Kidney (tissue), 13 donors: ENCODE measurements at regions not wholly inside any gene's neighbourhood (a gene's known extent, or its start where the extent isn't known, plus 50 kb on each side); places are given as distances from the start of the nearest gene placed in this dataset.

Source experiments
- DNase-seq, 5 donors: peaks; one replicate each; pipeline ENCODE4 v3.0.0-alpha.2; 2013 to 2020
- FAIRE-seq: peaks from 2 replicates; lab custom pipeline; 2012; peaks lifted over from hg19 to GRCh38; lab: Jason Lieb, UNC
- H3K27ac ChIP-seq, 2 donors: one replicate each; pipeline ENCODE4 v1.7.0; 2013; ENCODE audit warnings: low read depth in 2 of 2, low read length in 2 of 2, inconsistent platforms in 1 of 2
- H3K27me3 ChIP-seq: one replicate; pipeline ENCODE4 v1.7.1; 2013; ENCODE audit warnings: low read length, inconsistent platforms; ENCODE audit not compliant: control insufficient read depth, insufficient read depth
- H3K36me3 ChIP-seq, 3 donors: one replicate each; pipeline versions ENCODE4 v1.7.0 to v1.7.1; 2013; ENCODE audit warnings: low read length in 3 of 3, control low read depth in 1 of 3, inconsistent platforms in 1 of 3; ENCODE audit not compliant: insufficient read depth in 3 of 3, control insufficient read depth in 2 of 3
- H3K4me1 ChIP-seq, 3 donors: one replicate each; pipeline versions ENCODE4 v1.7.0 to v1.7.1; 2013; ENCODE audit warnings: low read length in 3 of 3, inconsistent platforms in 1 of 3, low read depth in 1 of 3; ENCODE audit not compliant: control insufficient read depth in 2 of 3, insufficient read depth in 2 of 3
- H3K4me3 ChIP-seq, 3 donors: one replicate each; pipeline versions ENCODE4 v1.7.0 to v1.8.1; 2013; ENCODE audit warnings: low read length in 3 of 3, control low read depth in 1 of 3, inconsistent platforms in 1 of 3
- H3K9ac ChIP-seq, 3 donors: one replicate each; pipeline versions ENCODE4 v1.7.0 to v1.7.1; 2013; ENCODE audit warnings: low read length in 3 of 3, control low read depth in 1 of 3, inconsistent platforms in 1 of 3
- H3K9me3 ChIP-seq, 3 donors: one replicate each; pipeline versions ENCODE4 v1.7.0 to v1.7.1; 2013; ENCODE audit warnings: low read length in 3 of 3, control low read depth in 1 of 3, inconsistent platforms in 1 of 3; ENCODE audit not compliant: control insufficient read depth in 2 of 3, insufficient read depth in 1 of 3
- intact Hi-C: fragments of 100-400 bp; cut with DNase I; formaldehyde crosslinking; loops from one replicate; pipeline ENCODE4 v1.11.1; 2022
- TF ChIP-seq, protein P1 (sequence below): IDR thresholded peaks from 3 replicates; pipeline ENCODE4 v1.5.1; 2012; ENCODE audit warnings: mild to moderate bottlenecking, moderate library complexity, borderline replicate concordance; ENCODE audit not compliant: insufficient read depth; ENCODE audit errors: extremely low read depth
- donor health status: control.
- donor health status: control.
- donor health status: control.
- donor health status: control.
- donor health status: control.
- donor health status: DM: yes; HTN: yes; CAD: no.
- donor health status: Normal renal cell carcinoma (clear cell type).

DNA sequence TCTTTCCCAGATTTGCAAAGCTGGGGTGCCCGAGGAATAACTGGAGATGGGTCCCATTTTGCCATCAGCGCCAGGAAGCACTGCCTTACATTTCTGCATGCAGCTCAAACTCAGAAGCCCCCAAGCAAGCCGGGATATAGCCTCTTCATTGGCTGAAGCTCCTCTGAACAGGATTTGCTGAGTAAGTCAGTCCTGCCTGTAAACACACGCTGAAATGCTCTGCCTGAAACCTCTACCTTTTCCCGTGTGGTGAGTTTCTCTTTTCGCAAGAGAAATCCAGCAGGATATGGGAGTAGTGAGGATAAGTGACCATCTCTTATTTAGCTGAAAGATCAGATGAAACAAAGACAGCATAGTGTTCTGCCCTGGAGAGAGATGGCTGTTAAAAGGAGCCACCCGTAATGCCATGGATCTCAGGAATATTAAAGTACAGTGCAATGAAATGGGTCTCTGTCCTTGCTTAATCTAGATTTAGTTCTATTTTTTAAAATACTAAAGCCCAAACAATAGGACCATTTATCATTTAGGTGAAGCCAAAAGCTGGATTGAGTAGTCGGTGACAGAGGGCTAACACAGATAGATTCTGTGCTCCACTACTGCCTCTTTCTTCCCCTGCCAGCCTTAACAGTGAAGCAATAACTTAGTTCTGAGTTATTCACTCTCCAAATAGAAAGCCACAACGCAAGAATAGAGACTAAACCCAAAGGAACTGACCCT, 177.5 kb upstream of the PPP2R2B start:
- Histone ChIP-seq H3K4me1 (no peaks in the 10 kb centered on the region), H3K9ac (no peak overlapping the region), H3K9me3 (no peaks in the 10 kb centered on the region), H3K4me3 (no peak overlapping the region), H3K27ac (no peak overlapping the region), H3K27me3 (no peaks in the 10 kb centered on the region), H3K36me3 (no peaks in the 10 kb centered on the region)
- TF ChIP-seq, protein P1, sequence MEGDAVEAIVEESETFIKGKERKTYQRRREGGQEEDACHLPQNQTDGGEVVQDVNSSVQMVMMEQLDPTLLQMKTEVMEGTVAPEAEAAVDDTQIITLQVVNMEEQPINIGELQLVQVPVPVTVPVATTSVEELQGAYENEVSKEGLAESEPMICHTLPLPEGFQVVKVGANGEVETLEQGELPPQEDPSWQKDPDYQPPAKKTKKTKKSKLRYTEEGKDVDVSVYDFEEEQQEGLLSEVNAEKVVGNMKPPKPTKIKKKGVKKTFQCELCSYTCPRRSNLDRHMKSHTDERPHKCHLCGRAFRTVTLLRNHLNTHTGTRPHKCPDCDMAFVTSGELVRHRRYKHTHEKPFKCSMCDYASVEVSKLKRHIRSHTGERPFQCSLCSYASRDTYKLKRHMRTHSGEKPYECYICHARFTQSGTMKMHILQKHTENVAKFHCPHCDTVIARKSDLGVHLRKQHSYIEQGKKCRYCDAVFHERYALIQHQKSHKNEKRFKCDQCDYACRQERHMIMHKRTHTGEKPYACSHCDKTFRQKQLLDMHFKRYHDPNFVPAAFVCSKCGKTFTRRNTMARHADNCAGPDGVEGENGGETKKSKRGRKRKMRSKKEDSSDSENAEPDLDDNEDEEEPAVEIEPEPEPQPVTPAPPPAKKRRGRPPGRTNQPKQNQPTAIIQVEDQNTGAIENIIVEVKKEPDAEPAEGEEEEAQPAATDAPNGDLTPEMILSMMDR, result no peak
- FAIRE-seq, result no peak
- intact Hi-C loops, result no loop called here
- DNase-seq, result peak in 2 of 5 donors; percentile 6 to 11

DNA sequence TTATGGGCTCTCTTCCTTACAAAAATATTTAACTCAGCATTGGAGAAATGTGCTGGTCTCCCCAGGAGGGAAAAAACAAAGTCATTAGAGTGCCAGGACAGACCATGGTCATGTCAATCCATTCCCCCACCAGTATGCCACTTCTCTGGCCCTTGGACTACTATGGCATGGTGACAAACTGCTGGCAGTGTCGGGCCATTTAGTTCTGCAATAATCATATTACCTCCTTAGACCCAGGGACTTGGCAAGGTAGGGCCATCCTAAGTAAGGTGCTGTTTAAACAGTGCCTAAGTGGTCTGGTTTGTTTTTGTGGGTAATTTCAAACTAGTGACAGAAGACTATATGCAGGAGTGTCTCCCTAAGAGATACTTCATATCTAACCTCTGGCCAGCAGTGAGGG, 177.8 kb upstream of the STK32A start:
- no peak for DNase-seq
- no peak overlapping the region for H3K9ac ChIP-seq
- no peak overlapping the region for H3K4me3 ChIP-seq
- TF ChIP-seq, protein P1, result no peak
- intact Hi-C loops, result no loop called here
- H3K27ac ChIP-seq, result no peak overlapping the region
- no peaks in the 10 kb centered on the region for H3K9me3 ChIP-seq
- H3K36me3 ChIP-seq, result no peaks in the 10 kb centered on the region
- no peaks in the 10 kb centered on the region for H3K27me3 ChIP-seq
- H3K4me1 ChIP-seq, result no peaks in the 10 kb centered on the region
- FAIRE-seq, result no peak

DNA sequence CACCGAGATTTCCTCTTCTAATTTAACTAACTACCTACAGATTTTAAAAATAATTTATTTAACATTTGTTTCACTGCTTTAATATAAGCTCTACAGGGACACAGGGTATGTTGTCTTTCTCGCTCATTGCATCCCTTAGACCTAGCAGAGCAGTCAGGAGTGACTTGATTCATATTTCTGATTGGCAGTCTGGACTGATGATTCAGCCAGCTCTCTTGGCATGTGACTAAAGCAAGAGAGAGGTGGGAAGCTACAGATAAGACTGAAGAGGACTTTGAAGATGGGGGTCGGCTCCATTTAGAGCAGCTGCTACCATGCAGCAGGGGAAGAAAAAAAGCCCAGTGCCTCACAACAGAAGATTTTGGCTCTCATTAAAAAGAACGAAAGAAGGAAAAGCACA, 173.4 kb upstream of the STK32A start:
- no peaks in the 10 kb centered on the region for H3K9me3 ChIP-seq
- TF ChIP-seq, protein P1, result no peak
- FAIRE-seq (no peak), DNase-seq (no peak)
- no peaks in the 10 kb centered on the region for H3K36me3 ChIP-seq
- no peaks in the 10 kb centered on the region for H3K27me3 ChIP-seq
- no peak overlapping the region for H3K4me3 ChIP-seq
- H3K4me1 ChIP-seq, result no peaks in the 10 kb centered on the region
- intact Hi-C loops, result no loop called here
- no peak overlapping the region for H3K27ac ChIP-seq
- H3K9ac ChIP-seq, result no peak overlapping the region

DNA sequence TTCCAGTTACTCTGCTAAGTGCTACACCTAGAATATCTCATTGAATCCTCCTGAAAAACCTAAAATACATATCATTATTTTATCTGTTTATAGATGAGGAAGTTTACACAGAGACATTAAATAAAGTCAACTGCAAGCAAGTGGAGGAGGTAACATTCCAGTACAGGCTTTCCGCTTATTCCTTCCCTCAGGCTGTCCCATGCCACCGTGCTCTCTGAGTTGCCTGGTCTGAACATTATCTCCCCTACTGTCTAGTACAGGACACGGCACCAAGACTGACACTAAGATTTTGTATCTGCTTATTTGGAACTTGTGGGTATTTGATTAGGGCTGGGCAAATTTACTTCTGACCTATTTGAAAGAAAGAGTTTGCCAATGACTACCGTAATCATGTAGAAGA, 172.4 kb upstream of the STK32A start:
- DNase-seq, result no peak
- Histone ChIP-seq H3K9ac (no peak overlapping the region), H3K27ac (no peak overlapping the region), H3K4me3 (no peak overlapping the region), H3K4me1 (no peaks in the 10 kb centered on the region), H3K9me3 (no peaks in the 10 kb centered on the region), H3K27me3 (no peaks in the 10 kb centered on the region), H3K36me3 (no peaks in the 10 kb centered on the region)
- no peak for FAIRE-seq
- intact Hi-C loops, result no loop called here
- TF ChIP-seq, protein P1, result no peak
